Lung (tissue), 11 donors: ENCODE measurements at regions not wholly inside any gene's neighbourhood (a gene's known extent, or its start where the extent isn't known, plus 50 kb on each side); places are given as distances from the start of the nearest gene placed in this dataset.

Experiments used
- ATAC-seq: fragments of 200-7000 bp; cut with Tn5 transposase; one replicate; pipeline ENCODE4 v1.9.1; 2020; ENCODE audit warnings: moderate number of reproducible peaks; ENCODE audit not compliant: insufficient read depth, low FRiP score
- DNase-seq, 3 donors: peaks; one replicate each; pipeline ENCODE4 v3.0.0-alpha.2; 2013 to 2017
- H3K27ac ChIP-seq, 2 donors: one replicate each; pipeline ENCODE4 v1.5.1; 2013; ENCODE audit warnings: mild to moderate bottlenecking in 2 of 2, moderate library complexity in 2 of 2, control low read depth in 1 of 2, inconsistent platforms in 1 of 2, low read depth in 1 of 2, low read length in 1 of 2
- H3K27me3 ChIP-seq, 3 donors: one replicate each; pipeline ENCODE4 v1.5.1; 2013; ENCODE audit warnings: low read length in 2 of 3; ENCODE audit not compliant: control insufficient read depth in 3 of 3, insufficient read depth in 3 of 3
- H3K36me3 ChIP-seq, 4 donors: one replicate each; pipeline ENCODE4 v1.5.1; 2013; ENCODE audit warnings: low read length in 4 of 4, mild to moderate bottlenecking in 1 of 4, moderate library complexity in 1 of 4; ENCODE audit not compliant: control insufficient read depth in 4 of 4, insufficient read depth in 4 of 4
- H3K4me1 ChIP-seq, 5 donors: one replicate each; pipeline ENCODE4 v1.5.1; 2013; ENCODE audit warnings: low read length in 5 of 5, mild to moderate bottlenecking in 2 of 5, moderate library complexity in 1 of 5; ENCODE audit not compliant: control insufficient read depth in 5 of 5, insufficient read depth in 5 of 5
- H3K4me3 ChIP-seq: one replicate; pipeline ENCODE4 v1.5.1; 2013; ENCODE audit warnings: mild to moderate bottlenecking, control low read depth, moderate library complexity
- H3K9ac ChIP-seq, 2 donors: one replicate each; pipeline ENCODE4 v1.5.1; 2013; ENCODE audit warnings: low read length in 2 of 2, control low read depth in 1 of 2; ENCODE audit not compliant: insufficient read depth in 1 of 2
- H3K9me3 ChIP-seq, 4 donors: one replicate each; pipeline ENCODE4 v1.5.1; 2013; ENCODE audit warnings: low read length in 3 of 4, mild to moderate bottlenecking in 1 of 4, moderate library complexity in 1 of 4; ENCODE audit not compliant: control insufficient read depth in 4 of 4, insufficient read depth in 3 of 4
- WGBS, 2 donors: extraction: QIAGEN DNeasy Blood & Tissue Kit; methylation state at CpG; one replicate each; pipeline ENCODE4 v1.1.7; 2013; 5-methylcytosine and 5-hydroxymethylcytosine counted together
- TF ChIP-seq, protein P1 (sequence below): IDR thresholded peaks from 2 replicates; pipeline ENCODE4 v1.5.1; 2012; ENCODE audit warnings: mild to moderate bottlenecking; ENCODE audit errors: control extremely low read depth, extremely low read depth
- donor health status: control.
- donor health status: control.
- donor health status: Bipolar disorder and iron deficiency.
- donor health status: healthy.
- donor health status: DM: yes; HTN: yes; CAD: no.

DNA sequence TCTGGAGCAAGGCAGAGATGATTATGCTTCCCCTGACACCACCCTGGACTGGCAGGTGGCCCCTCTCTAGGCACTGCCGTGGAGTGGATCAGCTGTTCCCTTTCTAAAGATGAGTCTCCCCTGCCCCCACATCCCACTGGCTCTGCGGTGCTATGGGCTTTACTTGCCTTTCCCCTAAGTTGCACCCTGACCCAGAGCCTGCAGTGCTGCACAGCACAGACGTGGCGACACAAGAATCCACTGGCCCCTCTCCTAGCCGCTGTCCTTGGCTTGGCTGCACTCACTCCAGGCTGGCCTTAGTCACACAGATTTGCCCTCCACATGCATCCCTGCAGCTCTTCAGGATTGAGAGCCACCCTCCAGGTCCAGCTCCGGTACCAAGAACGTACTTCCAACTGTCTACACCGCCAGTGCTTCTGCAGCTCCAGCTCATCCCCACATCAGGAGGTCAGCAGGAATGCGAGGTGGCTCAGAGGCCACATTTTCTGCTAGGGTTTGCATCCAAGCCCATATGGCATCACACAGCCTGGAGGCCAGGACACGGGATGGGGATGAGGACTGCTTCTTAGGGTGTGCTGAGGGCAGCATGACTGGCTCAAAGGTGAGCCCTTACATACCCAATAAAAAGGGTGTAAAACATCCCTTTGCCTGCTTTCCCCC is 82.4 kb upstream of the RASGRF1 start:
- ATAC-seq (no peak), DNase-seq (no peak)
- peaks cover 0 to 4% (median 3%) of the 10 kb centered on the region in 5 donors for H3K4me1 ChIP-seq
- H3K27me3 ChIP-seq: no peaks in the 10 kb centered on the region
- TF ChIP-seq, protein P1, sequence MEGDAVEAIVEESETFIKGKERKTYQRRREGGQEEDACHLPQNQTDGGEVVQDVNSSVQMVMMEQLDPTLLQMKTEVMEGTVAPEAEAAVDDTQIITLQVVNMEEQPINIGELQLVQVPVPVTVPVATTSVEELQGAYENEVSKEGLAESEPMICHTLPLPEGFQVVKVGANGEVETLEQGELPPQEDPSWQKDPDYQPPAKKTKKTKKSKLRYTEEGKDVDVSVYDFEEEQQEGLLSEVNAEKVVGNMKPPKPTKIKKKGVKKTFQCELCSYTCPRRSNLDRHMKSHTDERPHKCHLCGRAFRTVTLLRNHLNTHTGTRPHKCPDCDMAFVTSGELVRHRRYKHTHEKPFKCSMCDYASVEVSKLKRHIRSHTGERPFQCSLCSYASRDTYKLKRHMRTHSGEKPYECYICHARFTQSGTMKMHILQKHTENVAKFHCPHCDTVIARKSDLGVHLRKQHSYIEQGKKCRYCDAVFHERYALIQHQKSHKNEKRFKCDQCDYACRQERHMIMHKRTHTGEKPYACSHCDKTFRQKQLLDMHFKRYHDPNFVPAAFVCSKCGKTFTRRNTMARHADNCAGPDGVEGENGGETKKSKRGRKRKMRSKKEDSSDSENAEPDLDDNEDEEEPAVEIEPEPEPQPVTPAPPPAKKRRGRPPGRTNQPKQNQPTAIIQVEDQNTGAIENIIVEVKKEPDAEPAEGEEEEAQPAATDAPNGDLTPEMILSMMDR: no peak
- H3K4me3 ChIP-seq: no peak overlapping the region
- no peak overlapping the region for H3K27ac ChIP-seq
- H3K9me3 ChIP-seq: no peaks in the 10 kb centered on the region
- 80 to 81% methylated on average over 10 of the region's 10 CpGs for WGBS, 2 donors
- H3K36me3 ChIP-seq: no peaks in the 10 kb centered on the region
- no peak overlapping the region for H3K9ac ChIP-seq

DNA sequence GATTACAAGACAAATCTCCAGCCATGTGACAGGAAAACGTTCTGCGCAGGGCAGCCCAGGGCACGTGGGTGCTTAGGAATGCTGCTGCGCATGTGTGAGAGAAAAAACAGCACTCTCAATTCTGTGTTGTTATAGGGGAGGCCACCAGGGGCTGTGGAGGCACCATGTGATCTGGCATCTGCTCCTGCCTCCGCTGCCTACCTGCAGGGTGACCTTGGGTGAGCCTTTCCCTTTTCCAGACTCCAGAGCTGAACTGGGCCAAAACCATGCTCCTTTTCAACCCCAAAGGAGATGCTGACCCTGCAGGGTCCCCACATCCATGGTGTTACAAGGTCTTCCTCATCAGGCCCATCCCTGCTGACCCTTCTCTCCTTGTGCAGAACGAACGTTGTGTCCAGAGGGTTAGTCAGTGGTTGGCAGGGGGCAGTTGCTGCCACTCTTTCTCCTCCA is 81.5 kb upstream of the RASGRF1 start:
- H3K4me3 ChIP-seq: no peak overlapping the region
- H3K27me3 ChIP-seq: no peaks in the 10 kb centered on the region
- no peak overlapping the region for H3K9ac ChIP-seq
- TF ChIP-seq, protein P1: no peak
- H3K4me1 ChIP-seq: peaks cover 0 to 4% (median 3%) of the 10 kb centered on the region in 5 donors
- WGBS, 2 donors: 55 to 62% methylated on average over 7 of the region's 7 CpGs
- no peaks in the 10 kb centered on the region for H3K36me3 ChIP-seq
- ATAC-seq: no peak
- H3K27ac ChIP-seq: no peak overlapping the region
- DNase-seq: peak in 2 of 3 donors; percentile 22
- peaks cover 0 to 2% (median 0%) of the 10 kb centered on the region in 4 donors for H3K9me3 ChIP-seq

DNA sequence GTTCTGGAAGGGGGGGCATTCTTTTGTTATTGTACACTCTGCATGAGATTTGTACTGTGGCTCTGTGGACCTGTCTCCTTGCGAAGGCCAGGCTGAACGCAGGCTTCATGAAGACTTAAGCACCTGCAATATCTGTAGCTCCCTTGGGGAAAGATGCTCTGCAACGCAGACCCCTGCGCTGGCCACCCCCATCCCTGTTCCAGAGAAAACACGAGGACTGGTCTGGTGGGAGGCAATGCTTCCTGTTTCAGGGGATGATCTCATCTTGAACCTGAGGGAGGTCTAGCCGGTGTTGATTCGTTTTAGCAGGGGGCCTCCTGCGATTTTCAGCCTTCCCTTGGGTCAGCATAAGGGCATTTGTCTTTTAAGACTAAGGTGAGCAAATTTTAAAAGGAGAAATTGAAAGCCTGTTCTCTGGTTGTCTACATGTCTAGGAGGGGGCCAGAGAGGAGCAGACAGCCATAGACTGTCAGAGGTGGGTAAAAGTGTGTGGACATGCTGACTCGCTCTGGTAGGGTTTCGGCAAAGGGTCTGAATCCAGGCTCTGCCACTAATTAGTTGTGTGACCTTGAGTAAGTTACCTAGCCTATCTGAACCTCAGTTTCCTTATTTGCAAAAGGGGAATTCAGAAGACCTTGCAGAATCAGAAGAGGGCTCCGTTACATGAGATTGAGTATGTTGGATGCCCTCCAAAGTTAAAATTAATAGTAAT is 80.9 kb upstream of the RASGRF1 start:
- Histone ChIP-seq H3K4me3 (no peak overlapping the region), H3K9me3 (peaks cover 0 to 3% (median 0%) of the 10 kb centered on the region in 4 donors), H3K9ac (no peak overlapping the region), H3K36me3 (no peaks in the 10 kb centered on the region), H3K4me1 (peaks cover 0 to 4% (median 3%) of the 10 kb centered on the region in 5 donors), H3K27me3 (no peaks in the 10 kb centered on the region), H3K27ac (no peak overlapping the region)
- 54 to 55% methylated on average over 11 of the region's 11 CpGs for WGBS, 2 donors
- ATAC-seq (no peak), DNase-seq (no peak)
- TF ChIP-seq, protein P1: no peak
